DOHH2 (cell line): ENCODE measurements at regions not wholly inside any gene's neighbourhood (a gene's known extent, or its start where the extent isn't known, plus 50 kb on each side); places are given as distances from the start of the nearest gene placed in this dataset.

Experiments used
- CTCF ChIP-seq: fragments of 200-600 bp; sonication (generic); IDR thresholded peaks from one replicate; pipeline ENCODE4 v1.5.1; 2014; ENCODE audit warnings: antibody characterized with exemption, mild to moderate bottlenecking, low read depth, low read length; ENCODE audit not compliant: poor library complexity, severe bottlenecking
- EZH2phosphoT487 ChIP-seq: fragments of 200-600 bp; sonication (generic); IDR thresholded peaks from 2 replicates; pipeline ENCODE4 v1.6.1; 2017; ENCODE audit warnings: borderline replicate concordance, mild to moderate bottlenecking, antibody characterized with exemption, low read length, moderate library complexity, mixed read lengths

GRCh38 chr2:226256237-226256636 is 543.4 kb downstream of the IRS1 start:
- TF ChIP-seq CTCF (no peak), EZH2phosphoT487 (no peak)
